Loucy (cell line): ENCODE measurements at regions not wholly inside any gene's neighbourhood (a gene's known extent, or its start where the extent isn't known, plus 50 kb on each side); places are given as distances from the start of the nearest gene placed in this dataset.

Experiments used
- EZH2phosphoT487 ChIP-seq: fragments of 200-600 bp; IDR thresholded peaks from 2 replicates; pipeline ENCODE4 v1.6.1; 2018; ENCODE audit warnings: antibody characterized with exemption, mild to moderate bottlenecking, moderate library complexity, borderline replicate concordance
- TF ChIP-seq, protein P1 (sequence below): fragments of 200-600 bp; sonication (generic); conservative IDR thresholded peaks from 2 replicates; pipeline ENCODE4 v1.5.1; 2014; ENCODE audit warnings: mild to moderate bottlenecking, antibody characterized with exemption, low read length

DNA sequence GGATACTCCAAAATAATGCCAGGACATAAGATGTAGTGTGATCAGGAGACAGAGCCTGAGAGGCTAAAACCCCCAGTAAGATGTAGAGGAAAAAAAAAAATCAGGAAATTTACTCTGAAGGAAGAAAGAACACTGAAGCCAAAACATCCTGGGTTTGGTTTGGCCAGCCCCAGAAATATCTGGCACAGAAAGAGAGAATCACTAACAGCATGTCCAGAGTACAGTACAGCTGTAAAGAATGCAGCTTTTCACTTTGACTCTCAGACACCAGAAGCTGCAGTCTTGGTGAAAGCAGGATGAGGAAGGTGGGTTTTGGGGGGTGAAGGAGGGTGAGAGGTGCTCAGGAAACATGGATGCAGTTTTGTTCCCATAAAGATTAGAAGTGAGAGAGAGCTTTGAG lies 1577.7 kb upstream of the ACVR2A start:
- TF ChIP-seq, protein P1, sequence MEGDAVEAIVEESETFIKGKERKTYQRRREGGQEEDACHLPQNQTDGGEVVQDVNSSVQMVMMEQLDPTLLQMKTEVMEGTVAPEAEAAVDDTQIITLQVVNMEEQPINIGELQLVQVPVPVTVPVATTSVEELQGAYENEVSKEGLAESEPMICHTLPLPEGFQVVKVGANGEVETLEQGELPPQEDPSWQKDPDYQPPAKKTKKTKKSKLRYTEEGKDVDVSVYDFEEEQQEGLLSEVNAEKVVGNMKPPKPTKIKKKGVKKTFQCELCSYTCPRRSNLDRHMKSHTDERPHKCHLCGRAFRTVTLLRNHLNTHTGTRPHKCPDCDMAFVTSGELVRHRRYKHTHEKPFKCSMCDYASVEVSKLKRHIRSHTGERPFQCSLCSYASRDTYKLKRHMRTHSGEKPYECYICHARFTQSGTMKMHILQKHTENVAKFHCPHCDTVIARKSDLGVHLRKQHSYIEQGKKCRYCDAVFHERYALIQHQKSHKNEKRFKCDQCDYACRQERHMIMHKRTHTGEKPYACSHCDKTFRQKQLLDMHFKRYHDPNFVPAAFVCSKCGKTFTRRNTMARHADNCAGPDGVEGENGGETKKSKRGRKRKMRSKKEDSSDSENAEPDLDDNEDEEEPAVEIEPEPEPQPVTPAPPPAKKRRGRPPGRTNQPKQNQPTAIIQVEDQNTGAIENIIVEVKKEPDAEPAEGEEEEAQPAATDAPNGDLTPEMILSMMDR = no peak
- TF ChIP-seq EZH2phosphoT487 = no peak
